22Rv1 (cell line): ENCODE measurements at regions not wholly inside any gene's neighbourhood (a gene's known extent, or its start where the extent isn't known, plus 50 kb on each side); places are given as distances from the start of the nearest gene placed in this dataset.

Experiments
- H3K27ac ChIP-seq: fragments of 450-650 bp; 2 replicates; pipeline ENCODE4 v1.5.1; 2017
- CTCF ChIP-seq: fragments of 450-650 bp; IDR thresholded peaks from 2 replicates; pipeline ENCODE4 v1.5.1; 2017; ENCODE audit warnings: mild to moderate bottlenecking
- ZFX ChIP-seq: fragments of 450-650 bp; IDR thresholded peaks from 2 replicates; pipeline ENCODE4 v1.6.1; 2017; ENCODE audit warnings: antibody characterized with exemption, borderline replicate concordance

GRCh38 chr21:35113064-35113463, 64.0 kb upstream of the RUNX1 start:
- no peak overlapping the region for H3K27ac ChIP-seq
- no peak for TF ChIP-seq CTCF
- no peak for TF ChIP-seq ZFX

- TF ChIP-seq ZFX: no peak
- no peak for TF ChIP-seq CTCF
- H3K27ac ChIP-seq: no peak overlapping the region
Measured at GRCh38 chr21:35111321-35111930, 62.3 kb upstream of the RUNX1 start.

DNA sequence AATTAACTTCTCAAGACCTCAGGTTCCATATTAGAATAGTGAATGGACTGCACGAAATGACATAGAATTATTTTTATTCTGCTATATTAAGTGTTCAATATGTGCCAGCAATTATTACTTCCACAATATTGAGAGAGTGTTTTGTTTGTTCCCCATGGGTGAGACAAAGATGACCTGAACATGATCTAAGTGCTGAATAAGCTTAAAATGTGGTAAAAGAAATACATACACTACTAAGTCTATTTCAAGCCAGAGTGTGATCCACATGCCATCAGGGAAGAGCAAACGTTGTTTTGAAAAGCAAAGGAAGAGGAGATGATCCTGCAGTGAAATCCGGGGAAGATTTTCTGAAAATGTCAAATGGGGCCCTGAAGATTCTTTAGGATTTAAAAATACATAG, 59.8 kb upstream of the RUNX1 start:
- no peak overlapping the region for H3K27ac ChIP-seq
- TF ChIP-seq CTCF (no peak), ZFX (no peak)

GRCh38 chr21:35107520-35107919, 58.4 kb upstream of the RUNX1 start:
- TF ChIP-seq CTCF: no peak
- TF ChIP-seq ZFX: no peak
- no peak overlapping the region for H3K27ac ChIP-seq

DNA sequence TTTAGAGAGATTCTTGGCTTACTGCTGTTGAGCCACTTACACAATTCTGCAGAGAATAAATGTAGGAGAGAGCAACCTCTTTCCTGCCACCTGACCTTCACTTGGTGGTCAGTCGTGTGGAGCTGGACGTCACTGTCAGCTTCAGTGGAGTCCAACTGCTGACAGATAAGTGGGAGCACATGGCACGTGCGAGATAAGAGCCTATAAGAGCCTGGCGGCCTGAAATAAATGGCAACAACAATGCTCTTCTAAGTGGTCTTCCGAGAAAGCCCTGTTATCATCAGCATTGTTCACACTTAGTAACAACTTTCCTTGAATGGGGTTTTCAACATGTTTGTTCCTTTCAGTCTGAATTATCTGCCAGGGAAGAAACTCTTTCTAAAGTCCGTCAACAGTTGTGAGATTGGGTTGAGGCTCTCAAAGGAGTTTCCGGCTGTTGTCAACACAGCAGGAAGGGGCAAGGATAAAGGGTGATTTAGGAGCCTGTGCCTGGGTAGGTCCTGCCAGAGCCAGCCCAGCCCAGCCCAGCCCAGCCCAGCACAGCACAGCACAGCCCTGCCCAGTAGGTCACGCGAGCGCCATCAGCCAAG, 57.2 kb upstream of the RUNX1 start:
- TF ChIP-seq ZFX: no peak
- TF ChIP-seq CTCF: no peak
- H3K27ac ChIP-seq: no peak overlapping the region

GRCh38 chr21:35102488-35103371, 53.6 kb upstream of the RUNX1 start:
- no peak overlapping the region for H3K27ac ChIP-seq
- TF ChIP-seq ZFX (no peak), CTCF (no peak)

GRCh38 chr21:35100349-35100811, 51.3 kb upstream of the RUNX1 start:
- TF ChIP-seq ZFX: no peak
- TF ChIP-seq CTCF: no peak
- no peak overlapping the region for H3K27ac ChIP-seq
